Activated naive CD4-positive, alpha-beta T cell treated with anti-CD3 and anti-CD28 coated beads for 36 hours (primary cell): ENCODE measurements at regions not wholly inside any gene's neighbourhood (a gene's known extent, or its start where the extent isn't known, plus 50 kb on each side); places are given as distances from the start of the nearest gene placed in this dataset.

ENCODE experiments used
- CTCF ChIA-PET: fragments of 350-600 bp; sonication (Branson Sonifier 250); formaldehyde crosslinking; loops from one replicate; lab custom pipeline; 2021; ENCODE audit warnings: antibody characterized with exemption; lab: Charles Lee
- DNase-seq: peaks from one replicate; pipeline ENCODE4 v3.0.0-alpha.2; 2020
- H3K27ac Mint-ChIP-seq: one replicate; pipeline ENCODE4 v1.8.0; 2021; ENCODE audit warnings: mild to moderate bottlenecking, mixed read lengths
- H3K27me3 Mint-ChIP-seq: one replicate; pipeline ENCODE4 v1.8.0; 2021; ENCODE audit warnings: low read depth, mixed read lengths
- H3K36me3 Mint-ChIP-seq: one replicate; pipeline ENCODE4 v1.8.0; 2021; ENCODE audit warnings: low read depth, mixed read lengths
- H3K4me1 Mint-ChIP-seq: one replicate; pipeline ENCODE4 v1.8.0; 2021; ENCODE audit warnings: low read depth, mixed read lengths
- H3K4me3 Mint-ChIP-seq: one replicate; pipeline ENCODE4 v1.8.0; 2021; ENCODE audit warnings: mild to moderate bottlenecking, moderate library complexity, mixed read lengths
- H3K9me3 Mint-ChIP-seq: one replicate; pipeline ENCODE4 v1.8.0; 2021; ENCODE audit warnings: mixed read lengths
- intact Hi-C: fragments of 100-400 bp; cut with micrococcal nuclease; formaldehyde crosslinking; loops from one replicate; pipeline ENCODE4 v1.15.1; 2023

DNA sequence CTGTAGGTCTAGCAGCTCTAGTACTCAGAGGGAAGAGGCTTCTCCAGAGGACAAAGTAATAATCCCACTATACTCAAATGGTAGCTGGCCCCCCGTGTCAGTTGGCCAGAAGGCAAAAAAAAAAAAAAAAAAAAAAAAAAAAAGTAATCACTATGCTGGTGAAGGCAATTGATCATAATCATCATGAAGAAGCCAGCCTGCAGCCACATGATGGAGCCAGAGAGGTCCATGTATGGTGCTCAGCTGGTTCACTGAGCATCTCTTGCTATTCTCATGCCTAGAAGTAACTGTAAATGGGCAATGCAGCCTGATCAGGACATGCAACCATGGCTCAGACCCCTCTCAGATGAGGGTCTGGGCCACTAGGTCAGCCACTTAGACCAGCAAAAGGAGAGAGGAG, 378.8 kb downstream of the MED13L start:
- H3K27ac Mint-ChIP-seq = no peak overlapping the region
- intact Hi-C loops = no loop called here
- CTCF ChIA-PET = no interaction called here
- peaks cover 8% of the 10 kb centered on the region for H3K9me3 Mint-ChIP-seq
- H3K4me1 Mint-ChIP-seq = no peaks in the 10 kb centered on the region
- H3K27me3 Mint-ChIP-seq = peaks cover 19% of the 10 kb centered on the region
- peak; percentile 12 for DNase-seq
- no peaks in the 10 kb centered on the region for H3K36me3 Mint-ChIP-seq
- no peak overlapping the region for H3K4me3 Mint-ChIP-seq

DNA sequence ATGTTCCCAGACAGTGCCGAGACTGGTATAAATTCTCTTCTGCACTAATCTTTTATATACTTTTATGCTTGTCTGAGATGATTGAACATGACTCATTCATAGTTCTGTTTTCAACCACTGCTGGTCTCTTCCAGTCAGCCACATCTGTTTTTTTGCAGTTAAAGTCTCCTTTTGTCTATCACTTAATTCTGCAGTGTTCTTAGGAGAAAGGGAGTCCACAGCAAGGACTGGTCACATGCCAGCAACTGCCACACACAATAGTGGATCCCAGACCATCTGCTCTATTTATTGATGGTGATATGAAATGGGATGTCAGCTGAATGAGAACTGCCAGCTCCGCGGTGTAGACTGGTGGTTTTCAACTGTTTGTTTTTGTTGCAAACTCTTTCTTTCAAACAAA, 379.8 kb downstream of the MED13L start:
- Mint-ChIP-seq H3K27me3 (peaks cover 23% of the 10 kb centered on the region), H3K9me3 (peaks cover 5% of the 10 kb centered on the region), H3K4me3 (no peak overlapping the region), H3K27ac (no peak overlapping the region), H3K4me1 (no peaks in the 10 kb centered on the region), H3K36me3 (no peaks in the 10 kb centered on the region)
- intact Hi-C loops = no loop called here
- no peak for DNase-seq
- CTCF ChIA-PET = no interaction called here

DNA sequence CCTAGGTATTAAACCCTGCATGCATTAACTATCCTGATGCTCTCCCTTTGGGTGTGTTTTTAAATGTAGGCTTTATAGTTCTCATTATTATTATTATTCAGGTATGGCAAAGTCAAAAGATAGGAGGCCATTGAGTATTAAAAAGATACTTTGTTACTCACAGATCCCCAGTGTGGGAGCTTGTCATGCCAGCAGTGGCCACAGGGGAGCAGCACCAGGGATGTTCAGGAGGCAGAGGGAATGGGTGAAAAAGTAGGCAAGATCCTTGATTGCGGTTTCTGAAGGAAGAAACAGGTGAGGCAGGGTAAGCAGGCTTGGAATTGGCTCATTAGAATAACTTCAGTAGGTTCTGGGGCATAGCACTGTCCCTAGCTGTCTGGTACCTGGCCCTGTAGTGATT, 382.2 kb downstream of the MED13L start:
- CTCF ChIA-PET = interaction anchor here (0.7 to 2.2 kb wide), 2 partner anchors 9 to 23 kb away, joined by 3 to 7 read pairs; no protein-coding TSS in a partner anchor
- no peak overlapping the region for H3K4me3 Mint-ChIP-seq
- H3K4me1 Mint-ChIP-seq = no peaks in the 10 kb centered on the region

DNA sequence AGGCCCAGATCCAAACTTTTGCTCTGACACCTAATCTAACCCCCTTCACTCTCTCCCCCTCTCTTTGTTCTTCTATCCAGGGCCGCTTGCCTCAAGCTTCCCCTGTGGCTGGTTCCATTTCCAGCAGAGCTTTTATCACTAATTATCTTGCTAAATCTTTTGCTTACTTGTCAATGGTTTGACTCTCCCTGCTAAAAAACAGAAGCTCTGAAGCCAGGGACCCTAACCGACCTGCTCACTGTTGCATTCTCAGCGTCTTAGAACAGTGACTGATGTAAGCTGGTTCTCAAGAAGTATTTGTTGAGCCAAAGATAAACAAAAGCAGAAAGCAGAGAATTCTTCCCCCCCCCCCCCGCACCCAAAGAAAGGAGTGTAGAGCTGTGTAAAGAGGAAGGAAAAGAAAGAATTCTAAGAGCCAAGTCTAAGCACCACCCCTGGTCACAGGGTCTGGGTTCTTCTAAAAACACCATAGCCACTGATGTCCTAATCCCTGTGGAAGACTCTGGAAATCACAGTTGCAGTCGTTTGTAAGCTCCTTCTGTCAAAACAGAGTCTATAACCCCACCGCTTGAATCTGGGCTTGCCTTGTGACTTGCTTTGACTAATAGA, 385.8 kb downstream of the MED13L start:
- CTCF ChIA-PET = interaction anchor here (1.8 kb wide), 1 partner anchor 27 kb away, joined by 7 read pairs; no protein-coding TSS in a partner anchor
- Mint-ChIP-seq H3K36me3 (no peaks in the 10 kb centered on the region), H3K4me3 (no peak overlapping the region), H3K9me3 (peaks cover 5% of the 10 kb centered on the region), H3K27ac (no peak overlapping the region), H3K27me3 (peaks cover 22% of the 10 kb centered on the region), H3K4me1 (no peaks in the 10 kb centered on the region)
- DNase-seq = no peak
- intact Hi-C loops = no loop called here

More for the DNA sequence above, 382.2 kb downstream of the MED13L start:
- H3K9me3 Mint-ChIP-seq = peaks cover 5% of the 10 kb centered on the region
- peak; percentile 18 for DNase-seq
- no peak overlapping the region for H3K27ac Mint-ChIP-seq
- intact Hi-C loops = no loop called here
- no peaks in the 10 kb centered on the region for H3K36me3 Mint-ChIP-seq
- peaks cover 22% of the 10 kb centered on the region for H3K27me3 Mint-ChIP-seq

DNA sequence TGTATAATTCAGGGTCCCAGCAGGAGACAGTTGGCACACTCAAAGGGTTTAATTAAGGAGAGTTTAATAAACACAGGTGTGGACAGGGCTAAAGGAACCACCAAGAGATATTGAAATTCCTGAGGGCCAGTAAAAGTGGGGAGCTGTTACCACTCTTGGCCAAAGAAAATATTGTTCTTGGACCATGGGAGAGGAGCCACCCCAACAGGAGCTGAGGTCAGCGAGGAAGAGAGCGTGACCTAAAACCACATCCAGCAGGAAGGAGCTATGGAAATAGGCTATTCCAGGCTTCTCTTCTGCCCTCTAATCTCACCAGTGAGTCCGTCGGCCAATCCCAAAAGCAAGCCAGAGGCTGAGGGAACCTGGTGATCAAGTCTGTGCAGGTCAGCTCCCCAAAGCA, 390.8 kb downstream of the MED13L start:
- Mint-ChIP-seq H3K9me3 (no peaks in the 10 kb centered on the region), H3K27ac (no peak overlapping the region), H3K4me3 (no peak overlapping the region), H3K27me3 (peaks cover 20% of the 10 kb centered on the region), H3K4me1 (no peaks in the 10 kb centered on the region), H3K36me3 (no peaks in the 10 kb centered on the region)
- intact Hi-C loops = no loop called here
- no peak for DNase-seq
- CTCF ChIA-PET = interaction anchor here (0.7 to 0.9 kb wide), 2 partner anchors 8 to 584 kb away, joined by 3 read pairs; no protein-coding TSS in a partner anchor

DNA sequence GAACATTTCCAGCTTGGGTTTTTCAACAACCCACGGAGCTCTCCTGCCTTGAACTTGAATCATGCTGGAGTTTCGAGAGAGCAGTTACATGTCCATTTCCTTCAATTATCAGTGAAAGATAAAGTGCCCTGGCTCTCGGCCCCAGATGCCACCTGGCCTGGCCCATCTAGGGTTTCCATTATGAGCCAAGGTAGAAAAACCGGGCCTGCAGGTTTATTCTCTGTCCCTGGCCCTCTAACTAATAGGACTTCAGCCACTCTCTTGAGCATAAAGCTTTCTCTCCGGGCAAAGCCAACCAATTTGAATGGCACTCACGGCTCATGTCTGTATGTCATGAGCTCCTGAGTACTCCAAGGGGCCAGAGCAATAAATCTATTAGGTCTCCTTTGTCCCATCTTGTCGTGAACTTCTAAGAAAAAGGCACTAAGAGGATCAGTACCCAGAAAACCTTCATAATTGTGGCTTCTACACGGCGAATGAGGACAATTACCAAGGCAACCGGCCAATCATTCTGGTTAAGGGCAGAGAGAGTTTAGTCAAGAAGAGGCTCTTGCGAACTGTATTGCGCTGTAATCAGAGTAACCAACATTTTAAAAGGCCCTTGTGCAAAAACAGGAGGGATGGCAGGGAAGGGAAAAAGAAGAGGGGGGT, 392.3 kb downstream of the MED13L start:
- intact Hi-C loops = no loop called here
- H3K4me3 Mint-ChIP-seq = no peak overlapping the region
- no peak for DNase-seq
- no peak overlapping the region for H3K27ac Mint-ChIP-seq
- no peaks in the 10 kb centered on the region for H3K36me3 Mint-ChIP-seq
- H3K4me1 Mint-ChIP-seq = no peaks in the 10 kb centered on the region
- CTCF ChIA-PET = interaction anchor here (1.0 kb wide), 1 partner anchor 10 kb away, joined by 3 read pairs; no protein-coding TSS in a partner anchor
- peaks cover 16% of the 10 kb centered on the region for H3K27me3 Mint-ChIP-seq
- no peaks in the 10 kb centered on the region for H3K9me3 Mint-ChIP-seq

DNA sequence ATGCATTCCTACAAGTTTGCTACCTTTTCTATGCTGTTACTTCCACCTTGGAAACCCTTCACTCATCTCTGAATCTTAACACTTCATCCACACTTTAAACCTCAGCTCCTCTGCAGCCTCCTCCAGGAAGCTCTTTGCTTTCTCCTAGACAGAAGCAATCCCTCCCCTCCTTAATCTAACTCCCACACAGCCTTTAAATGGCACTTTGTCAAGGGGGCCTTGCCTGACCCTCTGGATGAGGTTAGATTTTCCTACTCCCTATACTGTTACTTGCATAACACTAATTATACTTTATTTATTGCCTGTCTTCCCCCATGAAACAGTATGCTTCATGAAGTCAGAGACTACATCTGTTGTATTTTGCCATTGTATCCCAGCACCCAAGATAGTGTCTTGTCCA, 394.6 kb downstream of the MED13L start:
- H3K27me3 Mint-ChIP-seq = peaks cover 16% of the 10 kb centered on the region
- H3K4me3 Mint-ChIP-seq = no peak overlapping the region
- no peaks in the 10 kb centered on the region for H3K4me1 Mint-ChIP-seq
- no peaks in the 10 kb centered on the region for H3K36me3 Mint-ChIP-seq
- DNase-seq = no peak
- no peaks in the 10 kb centered on the region for H3K9me3 Mint-ChIP-seq
- H3K27ac Mint-ChIP-seq = no peak overlapping the region
- CTCF ChIA-PET = no interaction called here
- intact Hi-C loops = no loop called here

DNA sequence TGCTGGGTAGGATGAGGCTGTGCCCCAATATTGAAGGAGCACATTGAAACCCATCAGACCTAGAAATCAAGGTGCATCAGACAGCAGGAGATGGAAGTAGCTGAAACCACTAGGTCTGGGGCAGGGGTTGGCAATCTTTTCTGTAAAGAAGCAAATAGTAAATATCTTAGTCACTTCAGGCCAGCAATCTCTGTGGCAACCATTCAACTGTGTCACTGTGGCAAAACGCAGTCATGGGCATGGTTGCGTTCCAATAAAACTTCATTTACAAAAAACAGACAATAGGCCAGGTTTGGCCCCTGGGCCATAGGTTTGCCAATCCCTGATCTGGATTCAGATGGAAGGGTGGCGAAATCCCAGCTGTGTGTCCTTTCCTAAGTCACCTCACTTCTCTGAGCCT, 397.3 kb downstream of the MED13L start:
- H3K27ac Mint-ChIP-seq = no peak overlapping the region
- intact Hi-C loops = no loop called here
- H3K27me3 Mint-ChIP-seq = peaks cover 11% of the 10 kb centered on the region
- no peak for DNase-seq
- peaks cover 3% of the 10 kb centered on the region for H3K9me3 Mint-ChIP-seq
- H3K4me3 Mint-ChIP-seq = no peak overlapping the region
- CTCF ChIA-PET = no interaction called here
- no peaks in the 10 kb centered on the region for H3K4me1 Mint-ChIP-seq
- no peaks in the 10 kb centered on the region for H3K36me3 Mint-ChIP-seq

DNA sequence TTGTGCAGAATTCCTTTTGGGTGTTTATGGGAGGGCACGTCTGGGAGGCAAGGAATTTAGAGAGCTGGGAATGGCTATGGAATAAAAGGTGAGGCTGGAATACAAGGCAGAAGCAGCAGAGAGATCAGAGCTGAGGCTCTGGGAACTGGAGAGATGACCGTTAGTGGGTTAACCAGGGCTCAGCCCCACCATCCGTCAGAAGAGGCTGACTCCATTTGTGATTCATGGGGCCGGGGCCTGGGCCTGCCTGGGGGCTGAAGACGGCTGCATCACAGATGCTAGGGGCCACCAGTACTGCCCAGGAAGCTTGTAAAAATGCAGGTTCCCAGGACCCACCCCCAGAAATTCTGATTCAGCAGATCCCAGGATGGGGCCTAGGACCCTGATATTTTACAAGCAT, 398.1 kb downstream of the MED13L start:
- H3K4me1 Mint-ChIP-seq = no peaks in the 10 kb centered on the region
- no peaks in the 10 kb centered on the region for H3K36me3 Mint-ChIP-seq
- intact Hi-C loops = no loop called here
- H3K9me3 Mint-ChIP-seq = peaks cover 3% of the 10 kb centered on the region
- H3K27ac Mint-ChIP-seq = no peak overlapping the region
- no peak for DNase-seq
- H3K4me3 Mint-ChIP-seq = no peak overlapping the region
- H3K27me3 Mint-ChIP-seq = peaks cover 11% of the 10 kb centered on the region
- CTCF ChIA-PET = no interaction called here

DNA sequence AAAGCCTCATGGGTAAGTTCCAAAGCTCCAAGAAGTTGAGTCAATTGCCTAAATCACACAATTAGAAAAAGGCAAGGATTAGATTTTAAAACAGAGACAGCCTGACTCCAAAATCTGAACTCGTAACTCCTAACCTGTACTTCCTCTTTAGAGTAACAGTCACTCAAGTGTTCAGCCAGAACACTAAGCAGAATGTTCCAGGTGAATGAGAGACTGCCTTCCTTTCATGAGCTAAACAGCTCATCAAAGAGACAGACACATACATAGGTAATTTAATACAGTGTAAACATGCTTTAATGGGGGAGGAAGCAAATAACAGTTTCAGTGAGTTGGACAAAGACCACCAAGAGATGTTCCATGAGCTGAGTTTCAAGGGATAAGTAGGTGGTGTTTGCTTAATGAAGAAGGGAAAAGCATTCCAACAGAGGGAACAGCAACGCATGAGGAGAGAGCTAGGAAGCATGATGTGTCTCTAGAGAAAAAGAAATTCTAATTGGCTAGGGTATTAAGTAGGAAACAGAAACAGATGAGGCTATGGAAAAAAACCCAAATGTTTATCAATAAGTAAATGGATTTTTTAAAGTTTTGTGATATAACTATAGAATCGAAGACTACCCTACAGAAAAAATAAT, 403.9 kb downstream of the MED13L start:
- CTCF ChIA-PET = interaction anchor here (0.6 kb wide), 1 partner anchor 52 kb away, joined by 3 read pairs; no protein-coding TSS in a partner anchor
- intact Hi-C loops = no loop called here
- DNase-seq = no peak
- Mint-ChIP-seq H3K36me3 (no peaks in the 10 kb centered on the region), H3K27ac (no peak overlapping the region), H3K4me3 (no peak overlapping the region), H3K27me3 (peaks cover 30% of the 10 kb centered on the region), H3K4me1 (no peaks in the 10 kb centered on the region), H3K9me3 (peaks cover 3% of the 10 kb centered on the region)

DNA sequence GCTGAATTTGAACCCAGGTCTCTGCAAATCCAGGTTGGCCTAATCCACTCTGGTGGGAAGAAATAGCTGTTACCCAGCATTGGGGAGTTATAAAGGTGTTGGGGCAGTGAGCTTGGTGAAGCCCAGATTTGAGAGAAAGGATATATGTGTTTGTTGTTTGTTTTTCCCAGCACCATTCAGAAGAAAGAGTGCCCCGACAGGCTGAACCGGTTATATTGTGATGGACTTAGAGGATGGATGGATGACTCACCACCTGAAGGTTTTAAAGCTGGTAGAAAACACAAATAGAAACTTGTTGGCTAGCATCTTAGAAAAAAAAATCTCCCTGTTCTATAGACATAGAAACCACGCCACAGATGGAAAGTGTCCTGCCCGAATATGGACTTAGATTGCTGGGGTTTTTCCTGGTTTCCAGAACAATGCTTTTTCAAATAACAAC, 404.6 kb downstream of the MED13L start:
- intact Hi-C loops = no loop called here
- H3K9me3 Mint-ChIP-seq = peaks cover 3% of the 10 kb centered on the region
- no peaks in the 10 kb centered on the region for H3K4me1 Mint-ChIP-seq
- CTCF ChIA-PET = no interaction called here
- H3K36me3 Mint-ChIP-seq = no peaks in the 10 kb centered on the region
- no peak overlapping the region for H3K4me3 Mint-ChIP-seq
- peaks cover 35% of the 10 kb centered on the region for H3K27me3 Mint-ChIP-seq
- no peak overlapping the region for H3K27ac Mint-ChIP-seq
- no peak for DNase-seq

DNA sequence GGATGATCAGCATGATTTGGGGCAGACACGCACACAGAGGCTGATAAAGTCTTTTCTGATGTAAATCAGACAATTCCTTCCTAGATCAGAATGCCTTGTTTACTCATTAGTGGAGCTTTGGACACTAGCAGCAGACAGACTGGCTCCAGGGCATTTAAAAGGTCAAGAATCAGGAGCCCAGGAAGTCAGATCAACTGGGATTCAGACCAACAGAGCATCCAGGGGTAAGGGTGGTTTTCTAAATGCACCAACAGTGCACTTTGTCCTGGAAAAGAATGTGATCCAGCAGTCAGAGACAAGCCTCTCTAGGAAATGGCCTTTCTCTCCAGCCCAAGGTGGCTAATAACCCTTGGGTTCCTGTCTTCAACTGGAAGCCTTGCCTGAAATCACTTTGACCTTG, 405.3 kb downstream of the MED13L start:
- Mint-ChIP-seq H3K9me3 (peaks cover 3% of the 10 kb centered on the region), H3K27me3 (peaks cover 35% of the 10 kb centered on the region), H3K4me3 (no peak overlapping the region), H3K27ac (no peak overlapping the region), H3K36me3 (no peaks in the 10 kb centered on the region), H3K4me1 (no peaks in the 10 kb centered on the region)
- CTCF ChIA-PET = interaction anchor here (0.7 kb wide), 2 partner anchors 124 to 1705 kb away, joined by 3 to 4 read pairs; no protein-coding TSS in a partner anchor
- DNase-seq = no peak
- intact Hi-C loops = no loop called here
